ENCODE measurements at regions not wholly inside any gene's neighbourhood (a gene's known extent, or its start where the extent isn't known, plus 50 kb on each side); places are given as distances from the start of the nearest gene placed in this dataset.

DNA sequence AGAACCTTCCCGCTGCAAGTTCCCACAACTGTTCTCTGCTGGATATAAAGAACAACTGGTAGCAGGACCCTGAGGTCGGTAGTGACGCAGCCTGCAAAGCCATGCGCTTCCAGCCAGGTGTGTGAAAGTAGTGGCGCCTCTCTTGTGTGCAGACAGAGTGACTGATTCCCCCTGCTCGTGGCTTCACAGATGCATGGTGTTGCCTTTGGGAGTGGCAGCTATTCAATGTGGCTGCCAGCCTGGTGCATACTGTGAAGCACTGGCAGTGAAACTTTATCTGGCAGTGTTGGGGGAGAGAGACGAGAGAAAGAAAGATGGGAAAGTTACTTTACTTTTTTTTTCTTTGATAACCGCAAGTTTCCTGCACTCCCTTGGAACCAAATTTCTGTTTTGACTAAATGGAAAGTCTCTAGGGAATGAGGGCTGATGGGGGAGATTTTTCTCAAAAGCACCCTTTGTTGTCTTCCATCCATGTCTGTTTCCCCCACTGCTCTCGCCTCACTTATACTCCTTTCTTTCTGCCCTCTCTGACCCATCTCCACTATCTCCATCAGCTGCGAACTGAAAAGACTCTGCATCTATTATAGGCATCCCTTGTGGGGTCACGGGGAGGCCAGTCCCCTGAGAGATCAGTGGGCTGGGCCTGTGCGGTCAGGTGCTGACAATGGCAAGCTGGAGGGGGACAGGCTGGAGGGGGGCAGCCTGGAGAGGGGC lies 90.0 kb upstream of the TNP1 start:
- H2BK5ac ChIP-seq (ENCODE audit: low read length): no peak overlapping the region
- H3K23ac ChIP-seq (ENCODE audit: low read length): no peak overlapping the region
- H4K5ac ChIP-seq (ENCODE audit: low read length): no peak overlapping the region
- H3K27me3 ChIP-seq (ENCODE audit: insufficient read depth, low read length, poor library complexity): no peaks in the 10 kb centered on the region
- no peak overlapping the region for H3K27ac ChIP-seq (ENCODE audit: low read depth, low read length)
- no CpG with 5 or more reads among the region's 12 CpGs for WGBS (ENCODE audit: extremely low coverage, insufficient coverage, low lambda C conversion rate)
- DNase-seq: no peak
- H4K8ac ChIP-seq (ENCODE audit: low read depth, low read length): no peak overlapping the region
- H3K4me1 ChIP-seq (ENCODE audit: control insufficient read depth, low read depth, low read length): no peaks in the 10 kb centered on the region
- no peak overlapping the region for H3K18ac ChIP-seq (ENCODE audit: low read length)
- no peak overlapping the region for H2BK15ac ChIP-seq (replicated peaks; ENCODE audit: low read depth)
- no peaks in the 10 kb centered on the region for H3K79me1 ChIP-seq (ENCODE audit: low read length)
- H3K4me3 ChIP-seq (ENCODE audit: low read length): no peak overlapping the region
- no peak overlapping the region for H3K56ac ChIP-seq (ENCODE audit: low read length)
- no peaks in the 10 kb centered on the region for H3K36me3 ChIP-seq (ENCODE audit: control insufficient read depth, insufficient read depth, low read length)
- no peak overlapping the region for H3K4ac ChIP-seq (ENCODE audit: low read depth, low read length)
- no peak overlapping the region for H3K9ac ChIP-seq (ENCODE audit: low read length)
- H2AK5ac ChIP-seq (ENCODE audit: low read length): no peak overlapping the region
- H3K79me2 ChIP-seq (ENCODE audit: control insufficient read depth, insufficient read depth, low read length): no peaks in the 10 kb centered on the region
- no peak overlapping the region for H3K4me2 ChIP-seq (ENCODE audit: low read length)
- H2BK120ac ChIP-seq (ENCODE audit: low read depth, low read length): no peak overlapping the region

DNA sequence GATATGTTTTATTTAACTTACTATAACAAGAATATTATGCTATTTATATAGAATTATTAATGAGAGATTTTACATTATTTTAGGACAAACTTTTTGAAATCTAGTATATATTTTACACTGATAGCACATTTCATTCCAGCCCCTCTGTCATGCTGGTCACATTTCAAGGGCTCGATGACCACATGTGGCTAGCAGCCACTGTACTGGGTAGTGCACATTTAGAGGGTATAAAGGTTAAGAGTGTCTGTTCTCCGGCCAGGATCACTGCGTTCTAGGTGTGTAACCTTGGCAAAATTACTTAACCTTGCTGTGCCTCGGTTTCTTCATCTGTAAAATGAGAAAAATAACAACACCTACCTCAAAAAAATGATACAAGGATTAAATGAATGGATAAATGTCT lies 87.2 kb upstream of the TNP1 start:
- no peak overlapping the region for H2BK5ac ChIP-seq (ENCODE audit: low read length)
- H3K56ac ChIP-seq (ENCODE audit: low read length): no peak overlapping the region
- WGBS (ENCODE audit: extremely low coverage, insufficient coverage, low lambda C conversion rate): no CpG with 5 or more reads among the region's 4 CpGs
- no peak overlapping the region for H2BK120ac ChIP-seq (ENCODE audit: low read depth, low read length)
- no peaks in the 10 kb centered on the region for H3K79me2 ChIP-seq (ENCODE audit: control insufficient read depth, insufficient read depth, low read length)
- no peak overlapping the region for H4K8ac ChIP-seq (ENCODE audit: low read depth, low read length)
- H3K23ac ChIP-seq (ENCODE audit: low read length): no peak overlapping the region
- no peak overlapping the region for H3K4me3 ChIP-seq (ENCODE audit: low read length)
- H3K27ac ChIP-seq (ENCODE audit: low read depth, low read length): no peak overlapping the region
- no peak overlapping the region for H4K5ac ChIP-seq (ENCODE audit: low read length)
- H3K18ac ChIP-seq (ENCODE audit: low read length): no peak overlapping the region
- no peak overlapping the region for H3K9ac ChIP-seq (ENCODE audit: low read length)
- no peak overlapping the region for H2BK15ac ChIP-seq (replicated peaks; ENCODE audit: low read depth)
- H3K79me1 ChIP-seq (ENCODE audit: low read length): no peaks in the 10 kb centered on the region
- H3K4me2 ChIP-seq (ENCODE audit: low read length): no peak overlapping the region
- no peak for DNase-seq
- H3K27me3 ChIP-seq (ENCODE audit: insufficient read depth, low read length, poor library complexity): no peaks in the 10 kb centered on the region
- H3K4me1 ChIP-seq (ENCODE audit: control insufficient read depth, low read depth, low read length): no peaks in the 10 kb centered on the region
- H3K36me3 ChIP-seq (ENCODE audit: control insufficient read depth, insufficient read depth, low read length): no peaks in the 10 kb centered on the region
- no peak overlapping the region for H2AK5ac ChIP-seq (ENCODE audit: low read length)
- no peak overlapping the region for H3K4ac ChIP-seq (ENCODE audit: low read depth, low read length)

DNA sequence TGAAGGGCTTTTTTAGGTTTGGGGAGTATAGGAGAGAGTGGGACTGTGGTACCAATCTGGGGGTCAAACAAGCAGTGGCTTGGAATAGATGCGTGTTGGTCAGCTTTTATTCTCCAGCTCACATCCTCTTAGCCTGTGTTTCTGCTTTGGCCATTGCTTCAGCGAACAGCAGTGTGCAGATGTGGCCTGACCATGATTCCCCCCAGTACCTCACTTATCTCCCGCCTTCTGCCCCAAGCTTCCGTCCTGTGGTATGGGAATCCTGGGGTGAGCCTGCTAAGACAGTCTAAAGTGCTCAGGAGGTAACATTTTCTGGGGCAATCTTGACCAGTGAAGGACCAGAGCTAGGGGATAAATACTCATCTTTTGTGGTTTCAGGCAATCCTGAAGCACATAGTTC lies 84.9 kb upstream of the TNP1 start:
- Histone ChIP-seq H3K79me1 (ENCODE audit: low read length) (no peaks in the 10 kb centered on the region), H3K27me3 (ENCODE audit: insufficient read depth, low read length, poor library complexity) (no peaks in the 10 kb centered on the region), H3K79me2 (ENCODE audit: control insufficient read depth, insufficient read depth, low read length) (no peaks in the 10 kb centered on the region), H4K5ac (ENCODE audit: low read length) (no peak overlapping the region), H3K4me3 (ENCODE audit: low read length) (no peak overlapping the region), H3K4me1 (ENCODE audit: control insufficient read depth, low read depth, low read length) (no peaks in the 10 kb centered on the region), H2AK5ac (ENCODE audit: low read length) (no peak overlapping the region), H2BK120ac (ENCODE audit: low read depth, low read length) (no peak overlapping the region), H3K56ac (ENCODE audit: low read length) (no peak overlapping the region), H3K27ac (ENCODE audit: low read depth, low read length) (no peak overlapping the region), H2BK15ac (replicated peaks; ENCODE audit: low read depth) (no peak overlapping the region), H3K36me3 (ENCODE audit: control insufficient read depth, insufficient read depth, low read length) (no peaks in the 10 kb centered on the region), H3K23ac (ENCODE audit: low read length) (no peak overlapping the region), H3K18ac (ENCODE audit: low read length) (no peak overlapping the region), H3K4me2 (ENCODE audit: low read length) (no peak overlapping the region), H4K8ac (ENCODE audit: low read depth, low read length) (no peak overlapping the region), H3K4ac (ENCODE audit: low read depth, low read length) (no peak overlapping the region), H2BK5ac (ENCODE audit: low read length) (no peak overlapping the region), H3K9ac (ENCODE audit: low read length) (no peak overlapping the region)
- no peak for DNase-seq
- no CpG with 5 or more reads among the region's 4 CpGs for WGBS (ENCODE audit: extremely low coverage, insufficient coverage, low lambda C conversion rate)

DNA sequence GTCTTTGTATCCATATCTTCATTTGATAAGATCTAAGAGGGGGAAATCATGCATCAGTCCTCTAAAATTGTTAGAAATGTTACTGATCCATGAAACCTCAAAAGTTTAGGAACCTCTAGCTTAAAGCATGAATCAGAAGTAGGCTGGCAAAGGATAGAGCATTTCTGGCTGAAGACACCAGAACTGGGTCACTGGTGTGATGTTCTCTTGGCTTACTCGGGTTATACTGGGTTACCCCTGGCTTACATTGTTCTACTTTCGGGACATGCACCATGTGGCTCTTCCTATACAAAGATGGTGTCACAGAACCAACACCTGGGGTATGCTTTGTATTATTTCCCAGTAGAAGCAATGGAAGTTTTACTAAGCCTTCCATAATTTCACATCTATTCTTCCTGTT lies 83.2 kb upstream of the TNP1 start:
- no peak overlapping the region for H2BK120ac ChIP-seq (ENCODE audit: low read depth, low read length)
- H3K27ac ChIP-seq (ENCODE audit: low read depth, low read length): no peak overlapping the region
- H3K79me2 ChIP-seq (ENCODE audit: control insufficient read depth, insufficient read depth, low read length): no peaks in the 10 kb centered on the region
- no peak overlapping the region for H3K4ac ChIP-seq (ENCODE audit: low read depth, low read length)
- no CpG with 5 or more reads among the region's 2 CpGs for WGBS (ENCODE audit: extremely low coverage, insufficient coverage, low lambda C conversion rate)
- H2BK5ac ChIP-seq (ENCODE audit: low read length): no peak overlapping the region
- no peak overlapping the region for H4K5ac ChIP-seq (ENCODE audit: low read length)
- no peaks in the 10 kb centered on the region for H3K79me1 ChIP-seq (ENCODE audit: low read length)
- H3K36me3 ChIP-seq (ENCODE audit: control insufficient read depth, insufficient read depth, low read length): no peaks in the 10 kb centered on the region
- H3K56ac ChIP-seq (ENCODE audit: low read length): no peak overlapping the region
- no peak overlapping the region for H2BK15ac ChIP-seq (replicated peaks; ENCODE audit: low read depth)
- H3K4me1 ChIP-seq (ENCODE audit: control insufficient read depth, low read depth, low read length): no peaks in the 10 kb centered on the region
- no peak overlapping the region for H3K4me2 ChIP-seq (ENCODE audit: low read length)
- no peak overlapping the region for H2AK5ac ChIP-seq (ENCODE audit: low read length)
- H3K27me3 ChIP-seq (ENCODE audit: insufficient read depth, low read length, poor library complexity): no peaks in the 10 kb centered on the region
- H3K18ac ChIP-seq (ENCODE audit: low read length): no peak overlapping the region
- no peak overlapping the region for H4K8ac ChIP-seq (ENCODE audit: low read depth, low read length)
- no peak overlapping the region for H3K23ac ChIP-seq (ENCODE audit: low read length)
- DNase-seq: no peak
- H3K4me3 ChIP-seq (ENCODE audit: low read length): no peak overlapping the region
- H3K9ac ChIP-seq (ENCODE audit: low read length): no peak overlapping the region

DNA sequence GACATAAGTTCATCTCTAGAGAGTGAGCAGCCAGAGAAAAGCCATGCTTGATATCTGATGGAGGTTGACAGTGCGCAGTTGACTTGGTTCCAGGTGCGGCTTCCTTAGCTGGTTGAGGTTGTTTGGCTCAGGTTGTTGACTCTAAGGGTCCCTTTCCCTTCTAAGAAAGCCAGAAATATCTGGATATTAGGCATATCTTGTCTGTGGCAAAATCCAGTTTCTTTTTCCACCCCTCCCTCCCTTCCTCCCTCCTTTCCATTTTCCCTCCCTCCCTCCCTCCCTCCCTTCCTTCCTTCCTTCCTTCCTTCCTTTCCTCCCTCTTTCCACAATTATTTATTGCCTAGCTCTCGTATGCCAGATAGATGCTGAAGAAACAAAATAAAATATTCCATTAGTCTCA lies 82.6 kb upstream of the TNP1 start:
- no peak overlapping the region for H4K8ac ChIP-seq (ENCODE audit: low read depth, low read length)
- H3K9ac ChIP-seq (ENCODE audit: low read length): no peak overlapping the region
- no peak overlapping the region for H3K23ac ChIP-seq (ENCODE audit: low read length)
- H3K27me3 ChIP-seq (ENCODE audit: insufficient read depth, low read length, poor library complexity): no peaks in the 10 kb centered on the region
- no peak overlapping the region for H3K4me2 ChIP-seq (ENCODE audit: low read length)
- H3K27ac ChIP-seq (ENCODE audit: low read depth, low read length): no peak overlapping the region
- no peak for DNase-seq
- H3K4me1 ChIP-seq (ENCODE audit: control insufficient read depth, low read depth, low read length): no peaks in the 10 kb centered on the region
- no peak overlapping the region for H4K5ac ChIP-seq (ENCODE audit: low read length)
- no peak overlapping the region for H3K18ac ChIP-seq (ENCODE audit: low read length)
- H3K79me1 ChIP-seq (ENCODE audit: low read length): no peaks in the 10 kb centered on the region
- H2BK15ac ChIP-seq (replicated peaks; ENCODE audit: low read depth): no peak overlapping the region
- H3K4me3 ChIP-seq (ENCODE audit: low read length): no peak overlapping the region
- no peak overlapping the region for H3K56ac ChIP-seq (ENCODE audit: low read length)
- no peaks in the 10 kb centered on the region for H3K79me2 ChIP-seq (ENCODE audit: control insufficient read depth, insufficient read depth, low read length)
- H2BK120ac ChIP-seq (ENCODE audit: low read depth, low read length): no peak overlapping the region
- no peak overlapping the region for H3K4ac ChIP-seq (ENCODE audit: low read depth, low read length)
- no peak overlapping the region for H2AK5ac ChIP-seq (ENCODE audit: low read length)
- no CpG with 5 or more reads among the region's 3 CpGs for WGBS (ENCODE audit: extremely low coverage, insufficient coverage, low lambda C conversion rate)
- H2BK5ac ChIP-seq (ENCODE audit: low read length): no peak overlapping the region
- H3K36me3 ChIP-seq (ENCODE audit: control insufficient read depth, insufficient read depth, low read length): no peaks in the 10 kb centered on the region

DNA sequence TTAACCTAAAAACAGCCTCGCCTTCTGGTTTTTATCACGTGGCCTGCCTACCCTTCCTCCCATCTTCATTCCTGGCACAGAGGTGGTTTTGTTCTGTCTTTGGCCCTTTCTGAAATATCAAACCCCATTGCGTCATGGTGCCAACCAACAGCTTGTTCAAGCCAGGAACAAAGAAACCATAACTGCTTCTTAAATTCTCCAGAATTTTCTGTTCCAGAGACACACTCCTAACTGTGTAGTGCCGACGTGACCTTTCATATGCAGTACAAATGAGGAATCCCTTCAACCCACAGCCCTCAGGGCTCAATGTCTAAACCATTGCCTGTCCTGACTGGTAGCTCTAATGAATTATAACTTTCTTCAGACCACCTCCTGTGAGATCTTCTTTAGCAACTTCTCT lies 82.2 kb upstream of the TNP1 start:
- Histone ChIP-seq H3K23ac (ENCODE audit: low read length) (no peak overlapping the region), H4K8ac (ENCODE audit: low read depth, low read length) (no peak overlapping the region), H2BK15ac (replicated peaks; ENCODE audit: low read depth) (no peak overlapping the region), H3K9ac (ENCODE audit: low read length) (no peak overlapping the region), H2BK120ac (ENCODE audit: low read depth, low read length) (no peak overlapping the region), H3K4me3 (ENCODE audit: low read length) (no peak overlapping the region), H3K27me3 (ENCODE audit: insufficient read depth, low read length, poor library complexity) (no peaks in the 10 kb centered on the region), H3K18ac (ENCODE audit: low read length) (no peak overlapping the region), H3K4me1 (ENCODE audit: control insufficient read depth, low read depth, low read length) (no peaks in the 10 kb centered on the region), H3K4ac (ENCODE audit: low read depth, low read length) (no peak overlapping the region), H4K5ac (ENCODE audit: low read length) (no peak overlapping the region), H3K4me2 (ENCODE audit: low read length) (no peak overlapping the region), H2AK5ac (ENCODE audit: low read length) (no peak overlapping the region), H3K79me1 (ENCODE audit: low read length) (no peaks in the 10 kb centered on the region), H2BK5ac (ENCODE audit: low read length) (no peak overlapping the region), H3K56ac (ENCODE audit: low read length) (no peak overlapping the region), H3K27ac (ENCODE audit: low read depth, low read length) (no peak overlapping the region), H3K79me2 (ENCODE audit: control insufficient read depth, insufficient read depth, low read length) (no peaks in the 10 kb centered on the region), H3K36me3 (ENCODE audit: control insufficient read depth, insufficient read depth, low read length) (no peaks in the 10 kb centered on the region)
- DNase-seq: no peak
- WGBS (ENCODE audit: extremely low coverage, insufficient coverage, low lambda C conversion rate): no CpG with 5 or more reads among the region's 5 CpGs
